GM12892 (cell line): ENCODE measurements at regions not wholly inside any gene's neighbourhood (a gene's known extent, or its start where the extent isn't known, plus 50 kb on each side); places are given as distances from the start of the nearest gene placed in this dataset.

Experiments used
- DNase-seq: peaks from one replicate; pipeline ENCODE4 v3.0.0; 2011; ENCODE audit not compliant: insufficient read length
- FAIRE-seq: peaks from 2 replicates; lab custom pipeline; 2011; peaks lifted over from hg19 to GRCh38; lab: Jason Lieb, UNC
- POLR2A ChIP-seq: IDR thresholded peaks from 2 replicates; pipeline ENCODE4 v1.6.1; 2011; ENCODE audit warnings: low read depth, low read length, control low read depth
- POLR2AphosphoS5 ChIP-seq: IDR thresholded peaks from 2 replicates; pipeline ENCODE4 v1.6.1; 2011; ENCODE audit warnings: low read depth, low read length, control low read depth
- TAF1 ChIP-seq: IDR thresholded peaks from 2 replicates; pipeline ENCODE4 v1.6.1; 2011; ENCODE audit warnings: low read depth, mild to moderate bottlenecking, control low read depth, low read length, borderline replicate concordance

DNA sequence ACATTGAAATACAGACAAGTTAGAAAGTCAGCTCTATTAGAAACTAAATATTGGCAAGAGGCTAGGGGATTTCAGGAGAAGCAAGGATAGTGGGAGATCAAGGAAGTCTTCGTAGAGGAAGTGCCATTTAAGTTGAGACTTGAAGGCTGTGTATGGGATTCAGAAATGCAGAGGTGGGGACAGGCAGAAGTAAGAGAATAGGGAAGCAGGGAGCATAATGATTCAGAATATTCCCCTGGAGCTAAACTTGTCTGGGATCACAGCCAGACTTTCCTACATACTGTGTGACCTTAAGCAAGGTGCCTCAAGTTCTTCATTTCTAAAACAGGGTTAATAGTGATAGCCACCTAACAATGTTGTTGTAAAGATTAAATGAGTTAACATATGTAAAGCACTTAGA is 108.8 kb downstream of the DDIT4L start:
- no peak for DNase-seq

GRCh38 chr4:100079264-100079663 is 111.0 kb downstream of the DDIT4L start:
- no peak for FAIRE-seq
- TF ChIP-seq POLR2AphosphoS5 (no peak), TAF1 (no peak), POLR2A (no peak)
- DNase-seq, result no peak

More for the DNA sequence above, 108.8 kb downstream of the DDIT4L start:
- TF ChIP-seq POLR2AphosphoS5 (no peak), TAF1 (no peak), POLR2A (no peak)
- FAIRE-seq, result no peak

GRCh38 chr4:100076753-100077152 is 113.5 kb downstream of the DDIT4L start:
- TF ChIP-seq POLR2A (no peak), POLR2AphosphoS5 (no peak), TAF1 (no peak)
- FAIRE-seq, result no peak
- DNase-seq, result no peak

DNA sequence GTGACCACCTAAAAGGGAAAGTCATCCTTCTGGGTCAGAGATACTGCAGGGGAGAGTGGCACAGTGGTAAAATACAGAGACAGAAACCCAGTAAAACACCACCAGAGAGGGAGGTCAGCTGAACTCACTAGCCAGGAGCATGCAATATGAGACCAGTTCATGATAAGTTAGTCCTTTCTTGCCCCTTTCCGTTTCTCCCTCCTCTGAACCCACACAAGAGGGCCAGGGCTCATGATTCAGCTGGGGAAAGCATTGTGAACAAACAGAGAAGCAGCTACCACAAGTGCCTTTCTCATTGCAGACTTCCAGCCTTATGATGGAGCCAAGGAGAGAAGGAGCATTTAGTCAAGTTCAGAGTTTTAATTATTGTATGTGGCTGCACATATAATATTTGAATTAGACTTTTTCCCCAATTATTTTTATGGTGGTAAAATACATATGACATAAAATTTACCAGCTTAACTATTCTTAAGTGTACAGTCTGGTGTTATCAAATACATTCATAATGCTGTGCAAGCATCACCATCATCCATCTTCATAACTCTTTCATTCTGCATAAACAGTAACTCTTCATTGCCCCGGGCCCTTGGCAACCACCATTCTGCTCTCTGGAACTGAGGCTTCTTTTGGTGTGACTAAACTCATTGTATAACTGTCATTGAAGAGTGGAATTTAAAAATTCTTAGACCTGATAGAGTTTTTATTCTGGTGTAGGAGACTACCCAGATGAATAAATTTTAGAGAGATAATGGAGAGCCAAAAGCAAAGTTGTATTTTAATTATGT is 114.6 kb downstream of the DDIT4L start:
- DNase-seq (no peak), FAIRE-seq (no peak)
- TF ChIP-seq TAF1 (no peak), POLR2AphosphoS5 (no peak), POLR2A (no peak)

- TF ChIP-seq POLR2AphosphoS5 (no peak), POLR2A (no peak), TAF1 (no peak)
- DNase-seq, result no peak
- no peak for FAIRE-seq
Measured at GRCh38 chr4:100075056-100075455, 115.2 kb downstream of the DDIT4L start.

DNA sequence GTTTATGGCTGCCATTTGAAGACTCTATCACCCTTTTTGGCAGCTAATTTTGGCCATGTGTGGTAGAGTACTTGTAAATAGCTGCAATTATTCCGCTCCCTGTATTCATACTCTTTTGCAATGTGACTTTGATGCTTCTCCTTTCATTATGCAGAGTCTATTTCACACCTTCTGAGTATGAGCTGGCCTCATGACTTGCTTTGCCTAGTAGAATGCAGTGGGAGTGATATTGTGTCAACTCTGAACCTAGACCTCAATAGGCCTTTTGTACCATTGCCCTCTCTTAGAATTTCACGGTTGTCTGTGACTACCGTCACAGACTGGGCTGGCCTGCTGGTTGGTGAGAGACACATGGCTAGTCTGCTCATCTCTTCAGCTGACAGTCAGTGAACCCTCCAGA is 118.8 kb downstream of the DDIT4L start:
- FAIRE-seq, result no peak
- no peak for DNase-seq
- TF ChIP-seq POLR2AphosphoS5, result no peak
- TF ChIP-seq POLR2A, result no peak
- no peak for TF ChIP-seq TAF1

DNA sequence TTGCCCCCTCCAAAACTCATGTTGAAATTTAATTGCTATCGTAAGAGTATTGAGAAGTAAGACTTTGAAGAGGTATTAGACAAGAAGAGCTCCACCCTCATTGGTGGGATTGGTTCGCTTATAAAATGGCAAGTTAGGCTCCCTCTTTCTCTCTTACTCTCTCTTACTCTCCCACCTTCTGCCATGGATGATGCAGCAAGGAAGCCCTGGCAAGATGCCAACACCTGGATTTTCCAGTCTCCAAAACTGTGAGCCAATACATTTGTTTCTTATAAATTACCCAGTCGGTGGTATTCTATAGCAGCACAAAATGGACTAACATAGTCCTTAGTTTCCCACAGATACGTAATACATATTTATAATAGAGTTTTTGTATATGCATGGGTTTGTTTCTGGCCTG is 119.4 kb downstream of the DDIT4L start:
- DNase-seq (no peak), FAIRE-seq (no peak)
- TF ChIP-seq TAF1, result no peak
- no peak for TF ChIP-seq POLR2AphosphoS5
- TF ChIP-seq POLR2A, result no peak

- no peak for FAIRE-seq
- TF ChIP-seq TAF1 (no peak), POLR2AphosphoS5 (no peak), POLR2A (no peak)
Measured at GRCh38 chr4:100069207-100069606, 119.1 kb upstream of the H2AZ1 start.

DNA sequence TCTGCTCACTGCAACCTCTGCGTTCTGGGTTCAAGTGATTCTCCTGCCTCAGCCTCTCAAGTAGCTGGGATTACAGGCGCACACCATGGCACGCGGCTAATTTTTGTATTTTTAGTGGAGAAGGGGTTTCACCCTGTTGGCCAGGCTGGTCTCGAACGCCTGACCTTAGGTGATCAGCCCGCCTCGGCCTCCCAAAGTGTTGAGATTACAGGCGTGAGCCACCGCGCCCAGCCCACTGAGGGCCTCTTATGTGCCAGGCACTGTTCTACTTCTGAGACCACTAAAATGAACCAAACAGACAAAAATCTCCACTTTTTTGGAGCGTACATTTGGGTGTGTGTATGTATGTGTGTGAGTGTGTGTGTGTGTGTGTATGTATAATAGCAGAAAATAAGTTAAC is 117.2 kb upstream of the H2AZ1 start:
- no peak for TF ChIP-seq POLR2AphosphoS5
- no peak for TF ChIP-seq TAF1
- no peak for TF ChIP-seq POLR2A
- FAIRE-seq (no peak), DNase-seq (no peak)

More at GRCh38 chr4:100069207-100069606, 119.1 kb upstream of the H2AZ1 start:
- no peak for DNase-seq

DNA sequence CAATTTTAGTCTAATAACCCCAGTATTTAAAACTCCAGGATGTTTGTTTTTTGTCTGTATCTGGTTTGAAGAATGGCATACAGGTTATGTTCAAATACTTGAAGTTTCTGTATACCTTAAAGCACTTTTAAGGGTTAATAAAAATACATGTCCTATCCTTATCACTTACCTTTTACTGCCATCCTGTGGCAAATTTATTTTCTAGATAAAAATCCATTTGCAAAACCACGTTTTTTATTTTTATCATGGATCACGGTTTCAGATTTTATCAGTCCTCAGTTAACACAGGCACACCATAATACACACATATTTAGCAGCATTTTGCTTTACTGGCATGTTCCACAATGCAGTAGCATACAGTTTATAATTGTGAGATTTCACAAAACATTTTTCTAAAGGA is 113.3 kb upstream of the H2AZ1 start:
- DNase-seq, result no peak
- no peak for FAIRE-seq
- TF ChIP-seq POLR2A, result no peak
- TF ChIP-seq POLR2AphosphoS5, result no peak
- TF ChIP-seq TAF1, result no peak

GRCh38 chr4:100062921-100063320 is 112.8 kb upstream of the H2AZ1 start:
- TF ChIP-seq POLR2AphosphoS5 (no peak), TAF1 (no peak), POLR2A (no peak)
- DNase-seq (no peak), FAIRE-seq (no peak)

DNA sequence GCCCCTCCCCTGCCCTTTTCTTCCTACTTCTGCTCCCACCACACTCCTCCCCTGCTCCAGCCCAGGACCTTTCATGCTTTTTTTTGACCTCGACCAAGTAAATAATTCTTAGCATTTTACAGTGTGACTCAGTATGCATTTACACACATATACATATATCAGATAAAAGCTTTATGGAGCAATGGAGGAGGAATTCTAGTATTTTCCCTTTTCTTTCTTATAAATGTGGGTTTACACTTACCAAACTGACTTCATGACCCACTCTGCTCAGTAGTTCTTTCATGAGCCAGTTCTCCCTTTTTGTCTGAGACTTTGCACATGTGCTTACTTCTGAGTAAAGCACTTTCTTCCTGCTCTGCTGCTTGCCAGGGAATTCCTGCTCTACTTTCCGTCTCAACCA is 111.8 kb upstream of the H2AZ1 start:
- DNase-seq (no peak), FAIRE-seq (no peak)
- no peak for TF ChIP-seq POLR2A
- no peak for TF ChIP-seq POLR2AphosphoS5
- TF ChIP-seq TAF1, result no peak
